Neuronal stem cell (in vitro differentiated cells): ENCODE measurements at regions not wholly inside any gene's neighbourhood (a gene's known extent, or its start where the extent isn't known, plus 50 kb on each side); places are given as distances from the start of the nearest gene placed in this dataset.

Experiments used
- DNase-seq: peaks from one replicate; pipeline ENCODE4 v3.0.0-alpha.2; 2013; ENCODE audit warnings: low spot score
- H2AFZ ChIP-seq: one replicate; pipeline ENCODE4 v1.6.1; 2013; ENCODE audit warnings: mild to moderate bottlenecking, low read length, inconsistent platforms
- H2AK5ac ChIP-seq: 2 replicates; pipeline ENCODE4 v1.6.1; 2013; ENCODE audit warnings: low read depth, mild to moderate bottlenecking, inconsistent platforms, low read length, moderate library complexity, mixed read lengths
- H2BK120ac ChIP-seq: 2 replicates; pipeline ENCODE4 v1.6.1; 2013; ENCODE audit warnings: low read depth, mild to moderate bottlenecking, inconsistent platforms, low read length, moderate library complexity, mixed read lengths
- H2BK12ac ChIP-seq: one replicate; pipeline ENCODE4 v1.6.1; 2013; ENCODE audit warnings: low read length, inconsistent platforms
- H2BK15ac ChIP-seq: 2 replicates; pipeline ENCODE4 v1.6.1; 2013; ENCODE audit warnings: mild to moderate bottlenecking, low read length, inconsistent platforms, mixed read lengths
- H2BK5ac ChIP-seq: one replicate; pipeline ENCODE4 v1.6.1; 2013; ENCODE audit warnings: inconsistent platforms, mild to moderate bottlenecking, low read length, moderate library complexity
- H3K14ac ChIP-seq: one replicate; pipeline ENCODE4 v1.6.1; 2013; ENCODE audit warnings: low read length, inconsistent platforms
- H3K18ac ChIP-seq: 2 replicates; pipeline ENCODE4 v1.6.1; 2013; ENCODE audit warnings: low read length, inconsistent platforms
- H3K23ac ChIP-seq: 2 replicates; pipeline ENCODE4 v1.6.1; 2013; ENCODE audit warnings: low read depth, mild to moderate bottlenecking, mixed read lengths, low read length, inconsistent platforms; ENCODE audit not compliant: poor library complexity
- H3K27ac ChIP-seq: replicated peaks from 3 replicates; pipeline ENCODE4 v1.5.1; 2013; ENCODE audit warnings: low read length, inconsistent platforms
- H3K27me3 ChIP-seq, 3 experiments: 2 replicates each; pipeline ENCODE4 v1.6.1; 2013; ENCODE audit warnings: low read length in 3 of 3, mild to moderate bottlenecking in 2 of 3, inconsistent platforms in 1 of 3, low read depth in 1 of 3, mixed read lengths in 1 of 3, moderate library complexity in 1 of 3; ENCODE audit not compliant: control insufficient read depth in 3 of 3, insufficient read depth in 3 of 3
- H3K36me3 ChIP-seq, 2 donors: replicated peaks in 1 of 2; 2 replicates each; pipeline ENCODE4 v1.6.1; 2013; ENCODE audit warnings: low read length in 2 of 2; ENCODE audit not compliant: control insufficient read depth in 2 of 2, insufficient read depth in 2 of 2
- H3K4ac ChIP-seq: 2 replicates; pipeline ENCODE4 v1.6.1; 2013; ENCODE audit warnings: inconsistent platforms, mild to moderate bottlenecking, low read length, moderate library complexity
- H3K4me1 ChIP-seq, 2 donors: 1 replicate in 1 of 2; 2 replicates in 1 of 2; pipeline ENCODE4 v1.6.1; 2013; ENCODE audit warnings: low read length in 2 of 2, low read depth in 1 of 2; ENCODE audit not compliant: control insufficient read depth in 2 of 2, insufficient read depth in 1 of 2
- H3K4me2 ChIP-seq: one replicate; pipeline ENCODE4 v1.6.1; 2013; ENCODE audit warnings: mild to moderate bottlenecking, low read length, inconsistent platforms; ENCODE audit not compliant: insufficient read depth, poor library complexity, severe bottlenecking
- H3K4me3 ChIP-seq, 2 donors: 2 replicates each; pipeline ENCODE4 v1.5.1; 2013; ENCODE audit warnings: low read length in 2 of 2, mild to moderate bottlenecking in 2 of 2, inconsistent platforms in 1 of 2, moderate library complexity in 1 of 2
- H3K79me1 ChIP-seq: one replicate; pipeline ENCODE4 v1.6.1; 2013; ENCODE audit warnings: low read depth, mild to moderate bottlenecking, inconsistent platforms, low read length, moderate library complexity
- H3K9ac ChIP-seq: one replicate; pipeline ENCODE4 v1.6.1; 2013; ENCODE audit warnings: mild to moderate bottlenecking, low read depth, low read length, inconsistent platforms; ENCODE audit not compliant: poor library complexity
- H3K9me3 ChIP-seq, 2 donors: replicated peaks in 1 of 2; 2 replicates each; pipeline versions ENCODE3 to v1.6.1; 2013; ENCODE audit warnings: low read length in 2 of 2, mild to moderate bottlenecking in 2 of 2, inconsistent platforms in 1 of 2, low read depth in 1 of 2, mixed read lengths in 1 of 2, moderate library complexity in 1 of 2; ENCODE audit not compliant: control insufficient read depth in 2 of 2, insufficient read depth in 1 of 2
- H4K8ac ChIP-seq: one replicate; pipeline ENCODE4 v1.6.1; 2013; ENCODE audit warnings: low read depth, mild to moderate bottlenecking, inconsistent platforms, low read length, moderate library complexity
- H4K91ac ChIP-seq: one replicate; pipeline ENCODE4 v1.6.1; 2013; ENCODE audit warnings: low read length, low read depth, mild to moderate bottlenecking, inconsistent platforms; ENCODE audit not compliant: poor library complexity
- WGBS, 2 donors: extraction: QIAGEN DNeasy Blood & Tissue Kit; methylation state at CpG; one replicate each; pipeline ENCODE4 v1.1.7; 2013; ENCODE audit warnings: missing lambda C conversion rate in 2 of 2, mixed read lengths in 1 of 2; ENCODE audit not compliant: insufficient read length in 2 of 2, insufficient replicate concordance in 1 of 2; ENCODE audit errors: extremely low coverage in 2 of 2; 5-methylcytosine and 5-hydroxymethylcytosine counted together

- H3K27me3 ChIP-seq, result peaks cover 0 to 4% (median 0%) of the 10 kb centered on the region in 3 experiments
- no peak overlapping the region for H2BK5ac ChIP-seq
- no peak overlapping the region for H2BK15ac ChIP-seq
- H2BK12ac ChIP-seq, result no peak overlapping the region
- no peak overlapping the region for H3K4me2 ChIP-seq
- WGBS, 2 donors, result no CpG with 5 or more reads among the region's 6 CpGs
- H3K9ac ChIP-seq, result no peak overlapping the region
- H3K79me1 ChIP-seq, result no peaks in the 10 kb centered on the region
- no peak overlapping the region for H3K27ac ChIP-seq
- no peak overlapping the region for H3K14ac ChIP-seq
- H3K9me3 ChIP-seq, result no peaks in the 10 kb centered on the region
- no peak overlapping the region for H3K4ac ChIP-seq
- H2BK120ac ChIP-seq, result no peak overlapping the region
- H3K36me3 ChIP-seq, result no peaks in the 10 kb centered on the region
- H3K23ac ChIP-seq, result no peak overlapping the region
- DNase-seq, result no peak
- no peak overlapping the region for H2AFZ ChIP-seq
- H3K18ac ChIP-seq, result peak overlapping the region; percentile 12
- peaks cover 0 to 14% of the 10 kb centered on the region in 2 donors for H3K4me1 ChIP-seq
- H4K8ac ChIP-seq, result no peak overlapping the region
- H2AK5ac ChIP-seq, result no peak overlapping the region
- no peak overlapping the region for H4K91ac ChIP-seq
- no peak overlapping the region for H3K4me3 ChIP-seq
Measured at GRCh38 chr11:134837887-134838232, 425.8 kb upstream of the B3GAT1 start.

GRCh38 chr11:134837166-134837886 is 425.3 kb upstream of the B3GAT1 start:
- Histone ChIP-seq H2BK12ac (no peak overlapping the region), H3K79me1 (no peaks in the 10 kb centered on the region), H3K9me3 (no peaks in the 10 kb centered on the region), H3K4ac (no peak overlapping the region), H3K27me3 (peaks cover 0 to 4% (median 0%) of the 10 kb centered on the region in 3 experiments), H2AFZ (no peak overlapping the region), H3K14ac (no peak overlapping the region), H3K18ac (peak overlapping the region; percentile 87), H4K91ac (no peak overlapping the region), H2AK5ac (no peak overlapping the region), H4K8ac (no peak overlapping the region), H2BK120ac (no peak overlapping the region), H3K4me1 (peaks cover 0 to 14% of the 10 kb centered on the region in 2 donors), H3K27ac (no peak overlapping the region), H3K36me3 (no peaks in the 10 kb centered on the region), H3K9ac (no peak overlapping the region), H3K23ac (no peak overlapping the region), H3K4me3 (no peak overlapping the region), H2BK15ac (no peak overlapping the region), H3K4me2 (no peak overlapping the region), H2BK5ac (no peak overlapping the region)
- DNase-seq, result no peak
- no CpG with 5 or more reads among the region's 7 CpGs for WGBS, 2 donors

GRCh38 chr11:134836561-134836960 is 424.5 kb upstream of the B3GAT1 start:
- no peak overlapping the region for H4K91ac ChIP-seq
- H3K27me3 ChIP-seq, result no peaks in the 10 kb centered on the region
- H2BK120ac ChIP-seq, result no peak overlapping the region
- no peaks in the 10 kb centered on the region for H3K79me1 ChIP-seq
- no peak overlapping the region for H3K9ac ChIP-seq
- H2AK5ac ChIP-seq, result no peak overlapping the region
- H3K14ac ChIP-seq, result no peak overlapping the region
- peak overlapping the region; percentile 13 for H3K27ac ChIP-seq
- H3K4me1 ChIP-seq, result peaks cover 0 to 14% of the 10 kb centered on the region in 2 donors
- H3K18ac ChIP-seq, result no peak overlapping the region
- no peak overlapping the region for H3K4me3 ChIP-seq
- H2BK5ac ChIP-seq, result no peak overlapping the region
- H3K23ac ChIP-seq, result no peak overlapping the region
- WGBS, 2 donors, result no CpG with 5 or more reads among the region's 4 CpGs
- H3K4ac ChIP-seq, result no peak overlapping the region
- no peak for DNase-seq
- no peaks in the 10 kb centered on the region for H3K36me3 ChIP-seq
- no peaks in the 10 kb centered on the region for H3K9me3 ChIP-seq
- H2BK12ac ChIP-seq, result no peak overlapping the region
- H3K4me2 ChIP-seq, result no peak overlapping the region
- no peak overlapping the region for H2BK15ac ChIP-seq
- no peak overlapping the region for H2AFZ ChIP-seq
- no peak overlapping the region for H4K8ac ChIP-seq

- H3K14ac ChIP-seq, result no peak overlapping the region
Measured at GRCh38 chr11:134835561-134835960, 423.5 kb upstream of the B3GAT1 start.

More at GRCh38 chr11:134835561-134835960, 423.5 kb upstream of the B3GAT1 start:
- H2AFZ ChIP-seq, result no peak overlapping the region
- peak overlapping the region; percentile 40 for H2AK5ac ChIP-seq
- H3K9me3 ChIP-seq, result no peaks in the 10 kb centered on the region
- DNase-seq, result no peak
- no peak overlapping the region for H4K91ac ChIP-seq
- no peak overlapping the region for H2BK5ac ChIP-seq
- no peak overlapping the region for H2BK15ac ChIP-seq
- H3K9ac ChIP-seq, result no peak overlapping the region
- no peaks in the 10 kb centered on the region for H3K36me3 ChIP-seq
- H2BK12ac ChIP-seq, result no peak overlapping the region
- H3K27me3 ChIP-seq, result no peaks in the 10 kb centered on the region
- WGBS, 2 donors, result no CpG with 5 or more reads among the region's 5 CpGs
- no peak overlapping the region for H4K8ac ChIP-seq
- no peak overlapping the region for H3K27ac ChIP-seq
- no peak overlapping the region for H3K4ac ChIP-seq
- no peak overlapping the region for H3K23ac ChIP-seq
- no peak overlapping the region for H3K18ac ChIP-seq
- no peak overlapping the region for H3K4me2 ChIP-seq
- H3K4me1 ChIP-seq, result peaks cover 0 to 14% of the 10 kb centered on the region in 2 donors
- H3K4me3 ChIP-seq, result no peak overlapping the region
- no peaks in the 10 kb centered on the region for H3K79me1 ChIP-seq
- no peak overlapping the region for H2BK120ac ChIP-seq
